ENCODE measurements at regions not wholly inside any gene's neighbourhood (a gene's known extent, or its start where the extent isn't known, plus 50 kb on each side); places are given as distances from the start of the nearest gene placed in this dataset.
"Not testable (repeated sequence)": the region's sequence is repeated elsewhere in the genome, so short reads cannot be mapped to it uniquely, and the experiment has no call there.

GRCh38 chr6:115067690-115068447 lies 725.0 kb upstream of the HS3ST5 start:
- no peaks in the 10 kb centered on the region for H3K27me3 Mint-ChIP-seq (ENCODE audit: low read depth)
- DNase-seq (ENCODE audit: low spot score) = no peak
- no peak overlapping the region for H3K4me3 Mint-ChIP-seq
- no peaks in the 10 kb centered on the region for H3K4me1 Mint-ChIP-seq (ENCODE audit: low read depth)
- H3K27ac Mint-ChIP-seq = no peak overlapping the region
- no peaks in the 10 kb centered on the region for H3K36me3 Mint-ChIP-seq (ENCODE audit: low read depth)
- peaks cover 5% of the 10 kb centered on the region for H3K9me3 Mint-ChIP-seq

GRCh38 chr6:115064680-115065079 lies 721.9 kb upstream of the HS3ST5 start:
- DNase-seq (ENCODE audit: low spot score) = no peak
- Mint-ChIP-seq H3K4me1 (ENCODE audit: low read depth) (no peaks in the 10 kb centered on the region), H3K27me3 (ENCODE audit: low read depth) (no peaks in the 10 kb centered on the region), H3K9me3 (peaks cover 9% of the 10 kb centered on the region), H3K36me3 (ENCODE audit: low read depth) (no peaks in the 10 kb centered on the region), H3K4me3 (no peak overlapping the region), H3K27ac (no peak overlapping the region)

GRCh38 chr6:115060581-115060980 lies 717.8 kb upstream of the HS3ST5 start:
- H3K27ac Mint-ChIP-seq = no peak overlapping the region

GRCh38 chr6:115058414-115059211 lies 715.8 kb upstream of the HS3ST5 start:
- DNase-seq (ENCODE audit: low spot score) = no peak
- H3K36me3 Mint-ChIP-seq (ENCODE audit: low read depth) = no peaks in the 10 kb centered on the region

More at GRCh38 chr6:115060581-115060980, 717.8 kb upstream of the HS3ST5 start:
- Mint-ChIP-seq H3K27me3 (ENCODE audit: low read depth) (no peaks in the 10 kb centered on the region), H3K4me1 (ENCODE audit: low read depth) (no peaks in the 10 kb centered on the region), H3K36me3 (ENCODE audit: low read depth) (no peaks in the 10 kb centered on the region), H3K4me3 (no peak overlapping the region), H3K9me3 (peaks cover 9% of the 10 kb centered on the region)
- no peak for DNase-seq (ENCODE audit: low spot score)

GRCh38 chr6:115055579-115055978 lies 712.8 kb upstream of the HS3ST5 start:
- Mint-ChIP-seq H3K36me3 (ENCODE audit: low read depth) (no peaks in the 10 kb centered on the region), H3K4me1 (ENCODE audit: low read depth) (no peaks in the 10 kb centered on the region), H3K4me3 (no peak overlapping the region), H3K9me3 (peaks cover 9% of the 10 kb centered on the region), H3K27me3 (ENCODE audit: low read depth) (no peaks in the 10 kb centered on the region), H3K27ac (no peak overlapping the region)
- DNase-seq (ENCODE audit: low spot score) = no peak

More at GRCh38 chr6:115058414-115059211, 715.8 kb upstream of the HS3ST5 start:
- Mint-ChIP-seq H3K27ac (no peak overlapping the region), H3K27me3 (ENCODE audit: low read depth) (no peaks in the 10 kb centered on the region), H3K4me3 (no peak overlapping the region), H3K4me1 (ENCODE audit: low read depth) (no peaks in the 10 kb centered on the region), H3K9me3 (peaks cover 13% of the 10 kb centered on the region)

GRCh38 chr6:115054242-115054641 lies 711.4 kb upstream of the HS3ST5 start:
- H3K4me1 Mint-ChIP-seq (ENCODE audit: low read depth); H3K36me3 Mint-ChIP-seq (ENCODE audit: low read depth); H3K27ac Mint-ChIP-seq; H3K4me3 Mint-ChIP-seq; DNase-seq (ENCODE audit: low spot score); H3K27me3 Mint-ChIP-seq (ENCODE audit: low read depth): not testable (repeated sequence)
- H3K9me3 Mint-ChIP-seq = peaks cover 11% of the 10 kb centered on the region

- Mint-ChIP-seq H3K27me3 (ENCODE audit: low read depth) (no peaks in the 10 kb centered on the region), H3K4me3 (no peak overlapping the region), H3K9me3 (peaks cover 13% of the 10 kb centered on the region), H3K27ac (no peak overlapping the region), H3K36me3 (ENCODE audit: low read depth) (no peaks in the 10 kb centered on the region), H3K4me1 (ENCODE audit: low read depth) (no peaks in the 10 kb centered on the region)
- no peak for DNase-seq (ENCODE audit: low spot score)
Measured at GRCh38 chr6:115053169-115053860, 710.5 kb upstream of the HS3ST5 start.

- no peak overlapping the region for H3K4me3 Mint-ChIP-seq
- H3K9me3 Mint-ChIP-seq = peaks cover 11% of the 10 kb centered on the region
Measured at GRCh38 chr6:115016593-115016992, 673.8 kb upstream of the HS3ST5 start.

GRCh38 chr6:115004982-115005381 lies 662.2 kb upstream of the HS3ST5 start:
- Mint-ChIP-seq H3K27me3 (ENCODE audit: low read depth) (no peaks in the 10 kb centered on the region), H3K36me3 (ENCODE audit: low read depth) (no peaks in the 10 kb centered on the region), H3K27ac (no peak overlapping the region), H3K4me3 (no peak overlapping the region), H3K9me3 (peaks cover 27% of the 10 kb centered on the region), H3K4me1 (ENCODE audit: low read depth) (peaks cover 1% of the 10 kb centered on the region)
- DNase-seq (ENCODE audit: low spot score) = no peak

More at GRCh38 chr6:115016593-115016992, 673.8 kb upstream of the HS3ST5 start:
- DNase-seq (ENCODE audit: low spot score) = no peak
- Mint-ChIP-seq H3K4me1 (ENCODE audit: low read depth) (no peaks in the 10 kb centered on the region), H3K36me3 (ENCODE audit: low read depth) (no peaks in the 10 kb centered on the region), H3K27me3 (ENCODE audit: low read depth) (no peaks in the 10 kb centered on the region), H3K27ac (no peak overlapping the region)

- Mint-ChIP-seq H3K9me3 (peaks cover 29% of the 10 kb centered on the region), H3K4me1 (ENCODE audit: low read depth) (peaks cover 1% of the 10 kb centered on the region), H3K36me3 (ENCODE audit: low read depth) (no peaks in the 10 kb centered on the region), H3K27me3 (ENCODE audit: low read depth) (no peaks in the 10 kb centered on the region), H3K4me3 (no peak overlapping the region), H3K27ac (no peak overlapping the region)
- no peak for DNase-seq (ENCODE audit: low spot score)
Measured at GRCh38 chr6:115004204-115004603, 661.4 kb upstream of the HS3ST5 start.

- Mint-ChIP-seq H3K4me3 (no peak overlapping the region), H3K27ac (no peak overlapping the region), H3K27me3 (ENCODE audit: low read depth) (no peaks in the 10 kb centered on the region), H3K9me3 (peaks cover 33% of the 10 kb centered on the region), H3K36me3 (ENCODE audit: low read depth) (no peaks in the 10 kb centered on the region), H3K4me1 (ENCODE audit: low read depth) (peaks cover 1% of the 10 kb centered on the region)
- DNase-seq (ENCODE audit: low spot score) = no peak
Measured at GRCh38 chr6:115001731-115002350, 659.0 kb upstream of the HS3ST5 start.

GRCh38 chr6:115000736-115001135 lies 657.9 kb upstream of the HS3ST5 start:
- H3K36me3 Mint-ChIP-seq (ENCODE audit: low read depth) = no peaks in the 10 kb centered on the region
- H3K27me3 Mint-ChIP-seq (ENCODE audit: low read depth) = no peaks in the 10 kb centered on the region
- H3K9me3 Mint-ChIP-seq = peaks cover 33% of the 10 kb centered on the region
- no peak overlapping the region for H3K27ac Mint-ChIP-seq
- peaks cover 1% of the 10 kb centered on the region for H3K4me1 Mint-ChIP-seq (ENCODE audit: low read depth)
- no peak for DNase-seq (ENCODE audit: low spot score)
- H3K4me3 Mint-ChIP-seq = no peak overlapping the region

- Mint-ChIP-seq H3K27ac (no peak overlapping the region), H3K4me1 (ENCODE audit: low read depth) (peaks cover 1% of the 10 kb centered on the region), H3K27me3 (ENCODE audit: low read depth) (no peaks in the 10 kb centered on the region), H3K36me3 (ENCODE audit: low read depth) (no peaks in the 10 kb centered on the region), H3K9me3 (peaks cover 33% of the 10 kb centered on the region), H3K4me3 (no peak overlapping the region)
- no peak for DNase-seq (ENCODE audit: low spot score)
Measured at GRCh38 chr6:114998492-114998891, 655.7 kb upstream of the HS3ST5 start.

All from T-helper 2 cell treated with Interferon-gamma antibody and Interleukin-4, amounts not matched to agents 5 μg/mL and 100 μg/mL, for 36 hours (primary cell).